ENCODE measurements at regions not wholly inside any gene's neighbourhood (a gene's known extent, or its start where the extent isn't known, plus 50 kb on each side); places are given as distances from the start of the nearest gene placed in this dataset.

GRCh38 chr10:60705376-60705775 is 72.9 kb upstream of the CDK1 start:
- no peak overlapping the region for H3K27ac ChIP-seq
- in situ Hi-C loops (cut with HindIII; ENCODE audit: low pct_ligation_motif_present, low sequenced_read_pairs), result no loop called here
- H3K36me3 ChIP-seq (replicated peaks), result no peaks in the 10 kb centered on the region
- no peaks in the 10 kb centered on the region for H3K27me3 ChIP-seq (replicated peaks)
- TF ChIP-seq, protein P1, sequence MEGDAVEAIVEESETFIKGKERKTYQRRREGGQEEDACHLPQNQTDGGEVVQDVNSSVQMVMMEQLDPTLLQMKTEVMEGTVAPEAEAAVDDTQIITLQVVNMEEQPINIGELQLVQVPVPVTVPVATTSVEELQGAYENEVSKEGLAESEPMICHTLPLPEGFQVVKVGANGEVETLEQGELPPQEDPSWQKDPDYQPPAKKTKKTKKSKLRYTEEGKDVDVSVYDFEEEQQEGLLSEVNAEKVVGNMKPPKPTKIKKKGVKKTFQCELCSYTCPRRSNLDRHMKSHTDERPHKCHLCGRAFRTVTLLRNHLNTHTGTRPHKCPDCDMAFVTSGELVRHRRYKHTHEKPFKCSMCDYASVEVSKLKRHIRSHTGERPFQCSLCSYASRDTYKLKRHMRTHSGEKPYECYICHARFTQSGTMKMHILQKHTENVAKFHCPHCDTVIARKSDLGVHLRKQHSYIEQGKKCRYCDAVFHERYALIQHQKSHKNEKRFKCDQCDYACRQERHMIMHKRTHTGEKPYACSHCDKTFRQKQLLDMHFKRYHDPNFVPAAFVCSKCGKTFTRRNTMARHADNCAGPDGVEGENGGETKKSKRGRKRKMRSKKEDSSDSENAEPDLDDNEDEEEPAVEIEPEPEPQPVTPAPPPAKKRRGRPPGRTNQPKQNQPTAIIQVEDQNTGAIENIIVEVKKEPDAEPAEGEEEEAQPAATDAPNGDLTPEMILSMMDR (IDR thresholded peaks at IDR 0.05; ENCODE audit: low read depth, low read length, missing control alignments), result no peak
- no peak overlapping the region for H3K4me3 ChIP-seq (ENCODE audit: low read depth, low read length)
- DNase-seq, result no peak

DNA sequence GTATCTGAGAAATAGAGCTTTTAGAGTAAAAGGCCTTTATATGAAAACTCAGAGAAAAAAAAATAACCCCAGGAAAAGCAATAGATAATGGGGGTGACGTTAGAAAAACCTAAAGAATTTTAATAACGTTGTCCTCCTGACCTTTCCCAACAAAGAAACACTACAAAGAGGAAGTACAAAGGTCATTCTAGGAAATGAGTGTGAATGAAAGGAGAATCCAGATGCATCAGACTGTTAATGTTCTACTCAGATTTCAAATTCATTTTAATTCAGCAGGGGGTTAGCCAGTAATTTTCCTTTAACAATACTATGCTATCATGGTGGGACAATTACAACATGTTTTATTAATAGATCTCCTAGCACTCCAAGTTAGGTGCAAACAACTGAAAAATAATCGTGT is 73.8 kb upstream of the CDK1 start:
- Histone ChIP-seq H3K4me3 (ENCODE audit: low read depth, low read length) (no peak overlapping the region), H3K27me3 (replicated peaks) (no peaks in the 10 kb centered on the region), H3K36me3 (replicated peaks) (no peaks in the 10 kb centered on the region), H3K27ac (no peak overlapping the region)
- TF ChIP-seq, protein P1 (IDR thresholded peaks at IDR 0.05; ENCODE audit: low read depth, low read length, missing control alignments), result no peak
- DNase-seq, result no peak
- in situ Hi-C loops (cut with HindIII; ENCODE audit: low pct_ligation_motif_present, low sequenced_read_pairs), result no loop called here

DNA sequence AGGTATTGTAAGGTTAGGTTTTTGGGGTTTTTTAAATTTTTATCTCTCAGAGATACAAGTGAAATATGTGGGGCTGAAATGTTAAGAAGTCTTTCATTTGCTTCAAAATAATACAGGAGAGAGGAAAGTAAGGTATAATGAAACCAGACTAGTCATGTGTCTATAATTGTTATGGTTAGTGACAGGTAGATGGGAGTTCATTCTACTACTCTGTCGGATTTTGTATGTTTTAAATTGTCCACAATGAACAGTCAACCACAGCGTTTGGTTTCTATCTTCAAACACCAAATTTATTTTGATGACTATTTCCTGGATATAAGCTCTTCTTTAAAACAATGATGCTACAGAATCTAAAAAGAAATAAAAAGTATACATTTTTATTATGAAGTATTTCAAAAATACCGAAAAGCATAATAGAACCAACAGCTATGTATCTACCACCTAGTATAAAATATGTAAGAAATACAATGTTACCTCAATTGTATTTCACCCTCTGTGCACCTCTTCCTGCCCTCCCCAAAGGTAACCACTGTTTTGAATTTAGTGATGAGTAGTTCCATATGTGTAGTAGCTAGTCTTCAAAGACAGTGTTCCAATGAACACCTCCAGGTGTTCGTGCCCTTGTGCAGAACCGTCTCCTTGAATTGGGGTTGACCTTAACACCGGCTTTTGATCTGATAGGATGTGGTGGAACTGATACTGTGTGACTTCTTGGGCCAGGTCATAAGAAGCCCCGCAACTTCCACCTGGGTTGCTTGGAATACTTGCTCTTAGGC is 74.8 kb upstream of the CDK1 start:
- TF ChIP-seq, protein P1 (IDR thresholded peaks at IDR 0.05; ENCODE audit: low read depth, low read length, missing control alignments), result no peak
- H3K4me3 ChIP-seq (ENCODE audit: low read depth, low read length), result no peak overlapping the region
- in situ Hi-C loops (cut with HindIII; ENCODE audit: low pct_ligation_motif_present, low sequenced_read_pairs), result no loop called here
- H3K27me3 ChIP-seq (replicated peaks), result no peaks in the 10 kb centered on the region
- no peaks in the 10 kb centered on the region for H3K36me3 ChIP-seq (replicated peaks)
- H3K27ac ChIP-seq, result no peak overlapping the region
- DNase-seq, result no peak

GRCh38 chr10:60687679-60688078 is 90.6 kb upstream of the CDK1 start:
- H3K27ac ChIP-seq, result no peak overlapping the region
- H3K36me3 ChIP-seq (replicated peaks), result no peaks in the 10 kb centered on the region
- no peak for DNase-seq
- in situ Hi-C loops (cut with HindIII; ENCODE audit: low pct_ligation_motif_present, low sequenced_read_pairs), result no loop called here
- TF ChIP-seq, protein P1 (IDR thresholded peaks at IDR 0.05; ENCODE audit: low read depth, low read length, missing control alignments), result no peak
- no peak overlapping the region for H3K4me3 ChIP-seq (ENCODE audit: low read depth, low read length)
- H3K27me3 ChIP-seq (replicated peaks), result no peaks in the 10 kb centered on the region

DNA sequence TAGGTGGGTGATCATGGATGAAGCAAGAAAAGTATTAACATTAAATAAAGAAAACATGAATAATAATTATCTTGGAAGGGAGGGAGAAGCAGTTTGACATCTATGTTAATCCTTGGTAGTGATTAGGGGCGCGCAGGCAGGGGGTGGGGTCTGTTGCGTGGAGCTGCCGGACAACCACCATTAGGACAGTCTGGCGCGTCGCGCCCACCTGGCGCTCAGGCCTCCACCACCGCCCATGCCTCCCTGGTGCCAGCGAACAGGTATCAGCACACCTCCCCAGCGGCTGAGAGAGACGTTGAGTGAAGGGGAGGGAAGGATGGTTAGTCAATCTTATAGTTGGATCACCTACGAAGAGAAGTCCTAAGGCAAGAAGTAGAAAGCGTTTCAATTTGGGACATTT is 94.2 kb upstream of the CDK1 start:
- Histone ChIP-seq H3K4me3 (ENCODE audit: low read depth, low read length) (no peak overlapping the region), H3K27me3 (replicated peaks) (no peaks in the 10 kb centered on the region)
- in situ Hi-C loops (cut with HindIII; ENCODE audit: low pct_ligation_motif_present, low sequenced_read_pairs), result no loop called here

More for the DNA sequence above, 94.2 kb upstream of the CDK1 start:
- Histone ChIP-seq H3K36me3 (replicated peaks) (no peaks in the 10 kb centered on the region), H3K27ac (no peak overlapping the region)
- TF ChIP-seq, protein P1 (IDR thresholded peaks at IDR 0.05; ENCODE audit: low read depth, low read length, missing control alignments), result no peak
- no peak for DNase-seq

All from brain microvascular endothelial cell (primary cell).